HCT116 (cell line): ENCODE measurements at regions not wholly inside any gene's neighbourhood (a gene's known extent, or its start where the extent isn't known, plus 50 kb on each side); places are given as distances from the start of the nearest gene placed in this dataset.

Source experiments
- CTCF ChIP-seq, 3 experiments: fragments of 200-600 bp in 1 of 3; sonication (generic) in 1 of 3; IDR thresholded peaks in 2 of 3; conservative IDR thresholded peaks in 1 of 3; 2 replicates each; pipeline ENCODE4 v1.5.1; 2012 to 2017; ENCODE audit warnings: low read depth in 2 of 3, low read length in 2 of 3, antibody characterized with exemption in 1 of 3, borderline replicate concordance in 1 of 3, control low read depth in 1 of 3, mild to moderate bottlenecking in 1 of 3, mixed read lengths in 1 of 3, mixed run types in 1 of 3, moderate library complexity in 1 of 3; ENCODE audit not compliant: insufficient read depth in 1 of 3
- FOSL1 ChIP-seq: IDR thresholded peaks from 2 replicates; pipeline ENCODE4 v1.6.1; 2012; ENCODE audit warnings: low read depth

- TF ChIP-seq CTCF (IDR thresholded peaks at IDR 0.05 in 2 of 3, conservative IDR thresholded peaks at IDR 0.05 in 1 of 3; ENCODE audit: borderline replicate concordance in 1 of 3, insufficient read depth in 1 of 3, low read depth in 2 of 3, low read length in 2 of 3) (no peak), FOSL1 (no peak)
Measured at GRCh38 chr12:116403546-116403945, 126.1 kb upstream of the MED13L start.
